SU-DHL-6 (cell line): ENCODE measurements at regions not wholly inside any gene's neighbourhood (a gene's known extent, or its start where the extent isn't known, plus 50 kb on each side); places are given as distances from the start of the nearest gene placed in this dataset.

Experiments used
- CTCF ChIP-seq: fragments of 200-600 bp; sonication (generic); IDR thresholded peaks from one replicate; pipeline ENCODE4 v1.5.1; 2017; ENCODE audit warnings: antibody characterized with exemption, mild to moderate bottlenecking, low read length, moderate library complexity; ENCODE audit not compliant: insufficient read depth, poor library complexity, severe bottlenecking
- EZH2phosphoT487 ChIP-seq: fragments of 200-600 bp; sonication (generic), shearing (Covaris generic); conservative IDR thresholded peaks from 2 replicates; pipeline ENCODE4 v1.6.1; 2018; ENCODE audit warnings: mild to moderate bottlenecking, antibody characterized with exemption, low read length, moderate library complexity, mixed read lengths

DNA sequence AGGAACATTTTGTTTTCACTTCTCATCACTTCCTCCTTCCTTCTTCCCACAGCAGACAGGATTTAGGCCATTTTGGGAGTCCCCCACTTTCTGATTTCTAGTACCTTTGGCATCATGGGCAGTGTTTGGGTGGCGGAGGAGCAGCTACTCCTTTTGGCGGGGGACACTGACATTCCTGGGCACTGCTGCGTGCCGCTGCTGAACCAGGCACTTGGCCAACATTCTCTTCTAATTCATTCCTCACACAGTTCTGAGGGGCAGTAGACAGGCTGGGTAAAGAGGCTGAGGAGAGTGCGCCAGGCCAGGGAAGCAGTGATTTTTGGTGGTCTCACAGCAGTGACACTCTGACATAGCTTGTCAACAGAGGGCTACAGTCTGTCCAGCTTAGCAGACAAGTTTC lies 270.2 kb downstream of the LOXHD1 start:
- no peak for TF ChIP-seq CTCF
- TF ChIP-seq EZH2phosphoT487: no peak
